ENCODE measurements at regions not wholly inside any gene's neighbourhood (a gene's known extent, or its start where the extent isn't known, plus 50 kb on each side); places are given as distances from the start of the nearest gene placed in this dataset.

- peaks cover 0 to 33% (median 3%) of the 10 kb centered on the region in 5 donors for H3K27me3 Mint-ChIP-seq
- no peaks in the 10 kb centered on the region for H3K9me3 Mint-ChIP-seq
- POLR2A ChIA-PET: no interaction called here
- peaks cover 0 to 5% (median 0%) of the 10 kb centered on the region in 3 donors for H3K36me3 Mint-ChIP-seq
- no peak for ATAC-seq
- no peak for DNase-seq
- H3K4me3 Mint-ChIP-seq: no peak overlapping the region
- H3K27ac Mint-ChIP-seq: no peak overlapping the region
- H3K4me1 Mint-ChIP-seq: peaks cover 0 to 7% (median 0%) of the 10 kb centered on the region in 4 donors
Observed at GRCh38 chr3:124658270-124658669, 72.0 kb upstream of the UMPS start.

- H3K9me3 Mint-ChIP-seq: no peaks in the 10 kb centered on the region
- H3K36me3 Mint-ChIP-seq: peaks cover 0 to 5% (median 0%) of the 10 kb centered on the region in 3 donors
- peaks cover 0 to 31% (median 10%) of the 10 kb centered on the region in 5 donors for H3K27me3 Mint-ChIP-seq
- POLR2A ChIA-PET: no interaction called here
- no peak overlapping the region for H3K4me3 Mint-ChIP-seq
- H3K27ac Mint-ChIP-seq: no peak overlapping the region
- DNase-seq (no peak), ATAC-seq (no peak)
- peaks cover 0 to 7% (median 0%) of the 10 kb centered on the region in 4 donors for H3K4me1 Mint-ChIP-seq
Observed at GRCh38 chr3:124659175-124659574, 71.1 kb upstream of the UMPS start.

GRCh38 chr3:124660599-124660998, 69.7 kb upstream of the UMPS start:
- H3K4me1 Mint-ChIP-seq: peaks cover 0 to 7% (median 0%) of the 10 kb centered on the region in 4 donors
- no peak overlapping the region for H3K4me3 Mint-ChIP-seq
- no peak overlapping the region for H3K27ac Mint-ChIP-seq
- DNase-seq: no peak
- POLR2A ChIA-PET: interaction anchor here (0.7 kb wide), 1 partner anchor 14 kb away, joined by 4 read pairs; no protein-coding TSS in a partner anchor
- H3K27me3 Mint-ChIP-seq: peaks cover 0 to 22% (median 10%) of the 10 kb centered on the region in 5 donors
- no peak for ATAC-seq
- no peaks in the 10 kb centered on the region for H3K9me3 Mint-ChIP-seq
- peaks cover 0 to 5% (median 0%) of the 10 kb centered on the region in 3 donors for H3K36me3 Mint-ChIP-seq

- POLR2A ChIA-PET: no interaction called here
- H3K4me3 Mint-ChIP-seq: no peak overlapping the region
Observed at GRCh38 chr3:124663690-124664089, 66.6 kb upstream of the UMPS start.

GRCh38 chr3:124664804-124665203, 65.4 kb upstream of the UMPS start:
- no peak for DNase-seq
- Mint-ChIP-seq H3K4me3 (no peak overlapping the region), H3K9me3 (no peaks in the 10 kb centered on the region), H3K27ac (peak overlapping the region in 1 of 10 donors; percentile 65), H3K36me3 (peaks cover 0 to 3% (median 0%) of the 10 kb centered on the region in 3 donors), H3K27me3 (peaks cover 0 to 13% (median 6%) of the 10 kb centered on the region in 5 donors), H3K4me1 (peaks cover 0 to 2% (median 0%) of the 10 kb centered on the region in 4 donors)
- ATAC-seq: no peak
- POLR2A ChIA-PET: no interaction called here

More at GRCh38 chr3:124663690-124664089, 66.6 kb upstream of the UMPS start:
- Mint-ChIP-seq H3K36me3 (peaks cover 0 to 3% (median 0%) of the 10 kb centered on the region in 3 donors), H3K4me1 (peaks cover 0 to 4% (median 0%) of the 10 kb centered on the region in 4 donors), H3K27ac (no peak overlapping the region), H3K27me3 (peaks cover 0 to 13% (median 6%) of the 10 kb centered on the region in 5 donors), H3K9me3 (no peaks in the 10 kb centered on the region)
- ATAC-seq (no peak), DNase-seq (no peak)

- Mint-ChIP-seq H3K36me3 (peaks cover 0 to 5% (median 4%) of the 10 kb centered on the region in 3 donors), H3K4me3 (no peak overlapping the region), H3K4me1 (peaks cover 5 to 8% (median 5%) of the 10 kb centered on the region in 4 donors), H3K27ac (no peak overlapping the region), H3K27me3 (peaks cover 0 to 13% (median 6%) of the 10 kb centered on the region in 5 donors), H3K9me3 (peaks cover 4 to 8% (median 5%) of the 10 kb centered on the region in 9 donors)
- ATAC-seq (no peak), DNase-seq (no peak)
- POLR2A ChIA-PET: no interaction called here
Observed at GRCh38 chr3:124666067-124666466, 64.2 kb upstream of the UMPS start.

- H3K27me3 Mint-ChIP-seq: peaks cover 0 to 6% (median 2%) of the 10 kb centered on the region in 5 donors
- H3K4me1 Mint-ChIP-seq: peaks cover 9 to 19% (median 18%) of the 10 kb centered on the region in 4 donors
- peaks cover 2 to 11% (median 9%) of the 10 kb centered on the region in 3 donors for H3K36me3 Mint-ChIP-seq
- no peak for ATAC-seq
- H3K9me3 Mint-ChIP-seq: peaks cover 7 to 15% (median 10%) of the 10 kb centered on the region in 9 donors
- DNase-seq: no peak
- POLR2A ChIA-PET: no interaction called here
- H3K27ac Mint-ChIP-seq: no peak overlapping the region
- no peak overlapping the region for H3K4me3 Mint-ChIP-seq
Observed at GRCh38 chr3:124669470-124669869, 60.8 kb upstream of the UMPS start.

GRCh38 chr3:124671106-124671505, 59.1 kb upstream of the UMPS start:
- ATAC-seq (peak; percentile 50 to 88), DNase-seq (peak in 5 of 10 donors; percentile 15 to 36 (median 25))
- Mint-ChIP-seq H3K27ac (peak overlapping the region; percentile 8 to 89 (median 72)), H3K9me3 (peaks cover 7 to 15% (median 10%) of the 10 kb centered on the region in 9 donors), H3K4me3 (peak overlapping the region in 8 of 10 donors; percentile 1 to 52 (median 30)), H3K36me3 (peaks cover 2 to 11% (median 9%) of the 10 kb centered on the region in 3 donors), H3K4me1 (peaks cover 9 to 19% (median 18%) of the 10 kb centered on the region in 4 donors), H3K27me3 (peaks cover 0 to 6% (median 2%) of the 10 kb centered on the region in 5 donors)
- POLR2A ChIA-PET: no interaction called here

GRCh38 chr3:124674336-124674735, 55.9 kb upstream of the UMPS start:
- H3K9me3 Mint-ChIP-seq: peaks cover 7 to 15% (median 10%) of the 10 kb centered on the region in 9 donors
- POLR2A ChIA-PET: no interaction called here
- H3K36me3 Mint-ChIP-seq: peaks cover 5 to 17% (median 9%) of the 10 kb centered on the region in 3 donors
- H3K27ac Mint-ChIP-seq: no peak overlapping the region
- peaks cover 9 to 19% (median 17%) of the 10 kb centered on the region in 4 donors for H3K4me1 Mint-ChIP-seq
- no peak for DNase-seq
- ATAC-seq: no peak
- peaks cover 0 to 3% (median 0%) of the 10 kb centered on the region in 5 donors for H3K27me3 Mint-ChIP-seq
- no peak overlapping the region for H3K4me3 Mint-ChIP-seq

- peaks cover 0 to 3% (median 0%) of the 10 kb centered on the region in 5 donors for H3K27me3 Mint-ChIP-seq
- POLR2A ChIA-PET: no interaction called here
Observed at GRCh38 chr3:124676236-124676635, 54.0 kb upstream of the UMPS start.

GRCh38 chr3:124679048-124679638, 51.1 kb upstream of the UMPS start:
- no peaks in the 10 kb centered on the region for H3K9me3 Mint-ChIP-seq
- ATAC-seq (no peak), DNase-seq (no peak)
- POLR2A ChIA-PET: no interaction called here
- H3K27me3 Mint-ChIP-seq: peaks cover 0 to 3% (median 0%) of the 10 kb centered on the region in 5 donors
- H3K36me3 Mint-ChIP-seq: peaks cover 0 to 6% (median 5%) of the 10 kb centered on the region in 3 donors
- no peaks in the 10 kb centered on the region for H3K4me1 Mint-ChIP-seq
- no peak overlapping the region for H3K4me3 Mint-ChIP-seq
- no peak overlapping the region for H3K27ac Mint-ChIP-seq

More at GRCh38 chr3:124676236-124676635, 54.0 kb upstream of the UMPS start:
- no peak for DNase-seq
- no peak overlapping the region for H3K27ac Mint-ChIP-seq
- peaks cover 3 to 12% (median 10%) of the 10 kb centered on the region in 4 donors for H3K4me1 Mint-ChIP-seq
- ATAC-seq: no peak
- H3K9me3 Mint-ChIP-seq: peaks cover under 1 to 6% (median 3%) of the 10 kb centered on the region in 9 donors
- no peak overlapping the region for H3K4me3 Mint-ChIP-seq
- peaks cover 3 to 11% (median 5%) of the 10 kb centered on the region in 3 donors for H3K36me3 Mint-ChIP-seq

Measured in naive thymus-derived CD8-positive, alpha-beta T cell (primary cell).